ENCODE measurements at regions not wholly inside any gene's neighbourhood (a gene's known extent, or its start where the extent isn't known, plus 50 kb on each side); places are given as distances from the start of the nearest gene placed in this dataset.
A peak's percentile ranks its signal among the peaks of the same experiment; 100 is the strongest.

DNA sequence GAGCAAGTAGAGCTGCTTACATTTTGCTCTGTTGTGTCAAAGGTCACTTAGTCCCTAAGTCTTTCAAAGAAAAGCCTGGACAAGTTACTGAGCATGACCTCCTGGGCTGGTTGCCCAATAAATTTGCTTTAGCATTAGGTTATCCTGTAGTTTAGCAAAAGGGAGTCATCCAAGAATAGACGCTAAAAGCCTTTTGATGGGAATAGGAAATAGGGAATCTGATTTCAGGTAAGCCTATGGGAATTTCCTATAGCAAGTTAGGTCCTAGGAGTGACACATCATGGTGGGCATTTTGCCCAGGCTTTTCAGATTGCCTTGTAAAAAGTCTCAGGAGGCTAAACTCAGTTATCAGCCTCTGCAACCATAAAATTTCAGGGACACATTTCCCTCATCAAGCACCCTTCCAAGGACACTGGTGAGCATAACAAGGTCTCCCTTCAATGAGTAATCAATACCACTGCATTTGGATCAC lies 67.6 kb upstream of the RANBP3L start:
- no peaks in the 10 kb centered on the region for H4K20me1 ChIP-seq (ENCODE audit: insufficient read depth)
- H3K4me3 ChIP-seq (replicated peaks in 1 of 2; ENCODE audit: low read depth in 1 of 2, low read length in 2 of 2): no peak overlapping the region
- no peak for ATAC-seq
- no TSS peak for BruUV-seq (replicated peaks)
- no peak overlapping the region for H3K4me2 ChIP-seq (ENCODE audit: low read length)
- intact Hi-C loops (cut with micrococcal nuclease): no loop called here
- no peaks in the 10 kb centered on the region for H3K79me2 ChIP-seq (ENCODE audit: insufficient read depth, low read length)
- no peaks in the 10 kb centered on the region for H3K9me2 ChIP-seq (ENCODE audit: insufficient read depth)
- no peaks in the 10 kb centered on the region for H3K27me3 ChIP-seq (ENCODE audit: insufficient read depth, low read length)
- H3K36me3 ChIP-seq (ENCODE audit: control insufficient read depth in 1 of 2, insufficient read depth in 2 of 2, low read length in 2 of 2): no peaks in the 10 kb centered on the region
- no peak for DNase-seq (ENCODE audit: low read depth, low spot score)
- ChIA-PET RAD21 (ENCODE audit: low non-redundant PET in 1 of 2, low total read pairs in 2 of 2, uncharacterized antibody in 2 of 2, unreplicated experiment in 2 of 2) (no interaction called here), CTCF (no interaction called here), POLR2A (no interaction called here)
- no peak overlapping the region for H3K27ac ChIP-seq (ENCODE audit: low read depth, low read length)
- H3K4me1 ChIP-seq (ENCODE audit: control insufficient read depth in 1 of 2, insufficient read depth in 2 of 2, low read length in 2 of 2): no peaks in the 10 kb centered on the region
- H2AFZ ChIP-seq (ENCODE audit: low read depth, low read length, poor library complexity, severe bottlenecking): no peak overlapping the region
- TF ChIP-seq TCF7L2 (IDR thresholded peaks at IDR 0.05; ENCODE audit: borderline replicate concordance, extremely low read depth, insufficient read depth, insufficient read length): peak; percentile 67
- TF ChIP-seq, protein P1, sequence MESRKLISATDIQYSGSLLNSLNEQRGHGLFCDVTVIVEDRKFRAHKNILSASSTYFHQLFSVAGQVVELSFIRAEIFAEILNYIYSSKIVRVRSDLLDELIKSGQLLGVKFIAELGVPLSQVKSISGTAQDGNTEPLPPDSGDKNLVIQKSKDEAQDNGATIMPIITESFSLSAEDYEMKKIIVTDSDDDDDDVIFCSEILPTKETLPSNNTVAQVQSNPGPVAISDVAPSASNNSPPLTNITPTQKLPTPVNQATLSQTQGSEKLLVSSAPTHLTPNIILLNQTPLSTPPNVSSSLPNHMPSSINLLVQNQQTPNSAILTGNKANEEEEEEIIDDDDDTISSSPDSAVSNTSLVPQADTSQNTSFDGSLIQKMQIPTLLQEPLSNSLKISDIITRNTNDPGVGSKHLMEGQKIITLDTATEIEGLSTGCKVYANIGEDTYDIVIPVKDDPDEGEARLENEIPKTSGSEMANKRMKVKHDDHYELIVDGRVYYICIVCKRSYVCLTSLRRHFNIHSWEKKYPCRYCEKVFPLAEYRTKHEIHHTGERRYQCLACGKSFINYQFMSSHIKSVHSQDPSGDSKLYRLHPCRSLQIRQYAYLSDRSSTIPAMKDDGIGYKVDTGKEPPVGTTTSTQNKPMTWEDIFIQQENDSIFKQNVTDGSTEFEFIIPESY (IDR thresholded peaks at IDR 0.05; ENCODE audit: extremely low read depth, insufficient replicate concordance, low read length): no peak
- H3K9ac ChIP-seq (ENCODE audit: low read length): no peak overlapping the region
- H3K9me3 ChIP-seq (ENCODE audit: control insufficient read depth in 1 of 2, insufficient read depth in 1 of 2, low read depth in 1 of 2, low read length in 2 of 2): no peaks in the 10 kb centered on the region

DNA sequence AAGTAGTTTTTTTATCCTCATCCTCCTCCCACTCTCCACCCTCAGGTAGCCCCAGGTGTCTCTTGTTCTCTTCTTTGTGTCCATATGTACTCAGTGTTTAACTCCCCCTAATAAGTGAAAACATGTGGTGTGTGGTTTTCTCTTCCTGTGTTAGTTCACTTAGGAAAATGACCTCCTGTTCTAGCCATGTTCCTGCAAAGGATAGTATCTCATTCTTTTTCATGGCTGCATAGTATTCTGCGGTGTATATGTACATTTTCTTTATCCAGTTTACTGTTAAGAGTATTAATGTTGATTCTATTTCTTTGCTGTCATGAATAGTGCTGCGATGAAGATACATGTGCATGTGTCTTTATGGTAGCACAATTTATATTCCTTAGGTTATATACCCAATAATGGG lies 68.4 kb upstream of the RANBP3L start:
- no TSS peak for BruUV-seq (replicated peaks)
- Histone ChIP-seq H3K4me2 (ENCODE audit: low read length) (no peak overlapping the region), H3K9ac (ENCODE audit: low read length) (no peak overlapping the region), H3K9me2 (ENCODE audit: insufficient read depth) (no peaks in the 10 kb centered on the region), H4K20me1 (ENCODE audit: insufficient read depth) (no peaks in the 10 kb centered on the region), H3K27ac (ENCODE audit: low read depth, low read length) (no peak overlapping the region), H3K4me1 (ENCODE audit: control insufficient read depth in 1 of 2, insufficient read depth in 2 of 2, low read length in 2 of 2) (no peaks in the 10 kb centered on the region), H3K4me3 (replicated peaks in 1 of 2; ENCODE audit: low read depth in 1 of 2, low read length in 2 of 2) (no peak overlapping the region), H3K27me3 (ENCODE audit: insufficient read depth, low read length) (no peaks in the 10 kb centered on the region), H3K79me2 (ENCODE audit: insufficient read depth, low read length) (no peaks in the 10 kb centered on the region), H3K36me3 (ENCODE audit: control insufficient read depth in 1 of 2, insufficient read depth in 2 of 2, low read length in 2 of 2) (no peaks in the 10 kb centered on the region), H3K9me3 (ENCODE audit: control insufficient read depth in 1 of 2, insufficient read depth in 1 of 2, low read depth in 1 of 2, low read length in 2 of 2) (no peaks in the 10 kb centered on the region), H2AFZ (ENCODE audit: low read depth, low read length, poor library complexity, severe bottlenecking) (no peak overlapping the region)
- RAD21 ChIA-PET (ENCODE audit: low non-redundant PET in 1 of 2, low total read pairs in 2 of 2, uncharacterized antibody in 2 of 2, unreplicated experiment in 2 of 2): no interaction called here
- DNase-seq (ENCODE audit: low read depth, low spot score) (no peak), ATAC-seq (no peak)
- POLR2A ChIA-PET: no interaction called here
- no peak for TF ChIP-seq ELF1 (IDR thresholded peaks at IDR 0.05; ENCODE audit: borderline replicate concordance, low read depth)
- TF ChIP-seq CBX3 (IDR thresholded peaks at IDR 0.05; ENCODE audit: low read depth): no peak
- TF ChIP-seq MAX (IDR thresholded peaks at IDR 0.05): no peak
- no peak for TF ChIP-seq JUND (IDR thresholded peaks at IDR 0.05)
- TF ChIP-seq YY1 (IDR thresholded peaks at IDR 0.05; ENCODE audit: extremely low read depth, insufficient replicate concordance, low read depth, low read length): no peak
- TF ChIP-seq, protein P1 (IDR thresholded peaks at IDR 0.05; ENCODE audit: extremely low read depth, insufficient replicate concordance, low read length): no peak
- TF ChIP-seq SIN3A (IDR thresholded peaks at IDR 0.05; ENCODE audit: low read depth): no peak
- no peak for TF ChIP-seq EGR1 (IDR thresholded peaks at IDR 0.05; ENCODE audit: low read depth)
- intact Hi-C loops (cut with micrococcal nuclease): no loop called here
- CTCF ChIA-PET: no interaction called here

Data from HCT116 (cell line).